Colonic mucosa (tissue), 4 donors: ENCODE measurements at regions not wholly inside any gene's neighbourhood (a gene's known extent, or its start where the extent isn't known, plus 50 kb on each side); places are given as distances from the start of the nearest gene placed in this dataset.

ENCODE experiments used
- DNase-seq: peaks from one replicate; pipeline ENCODE4 v3.0.0-alpha.2; 2020
- H3K27ac ChIP-seq: fragments of 200-600 bp; one replicate; pipeline ENCODE4 v1.8.0; 2021
- H3K27me3 ChIP-seq: fragments of 200-600 bp; one replicate; pipeline ENCODE4 v1.8.0; 2021
- H3K36me3 ChIP-seq: fragments of 200-600 bp; one replicate; pipeline ENCODE4 v1.8.0; 2021
- H3K4me1 ChIP-seq: fragments of 200-600 bp; one replicate; pipeline ENCODE4 v1.8.0; 2021; ENCODE audit warnings: mild to moderate bottlenecking
- H3K4me3 ChIP-seq: fragments of 200-600 bp; one replicate; pipeline ENCODE4 v1.8.0; 2021
- H3K9ac ChIP-seq, 2 donors: one replicate each; pipeline ENCODE4 v1.7.0; 2013; ENCODE audit warnings: control low read depth in 2 of 2, low read depth in 2 of 2, low read length in 2 of 2
- H3K9me3 ChIP-seq: fragments of 200-600 bp; one replicate; pipeline ENCODE4 v1.8.0; 2021
- intact Hi-C: fragments of 100-400 bp; cut with DNase I; formaldehyde crosslinking; loops from one replicate; pipeline ENCODE4 v1.14.1; 2022
- TF ChIP-seq, protein P1 (sequence below): fragments of 200-600 bp; IDR thresholded peaks from one replicate; pipeline ENCODE4 v1.8.0; 2022; ENCODE audit warnings: antibody characterized with exemption, mild to moderate bottlenecking
- donor health status: healthy.
- donor health status: DM: no; HTN: no; CAD: no.
- donor health status: DM: no; HTN: no; CAD: no.

DNA sequence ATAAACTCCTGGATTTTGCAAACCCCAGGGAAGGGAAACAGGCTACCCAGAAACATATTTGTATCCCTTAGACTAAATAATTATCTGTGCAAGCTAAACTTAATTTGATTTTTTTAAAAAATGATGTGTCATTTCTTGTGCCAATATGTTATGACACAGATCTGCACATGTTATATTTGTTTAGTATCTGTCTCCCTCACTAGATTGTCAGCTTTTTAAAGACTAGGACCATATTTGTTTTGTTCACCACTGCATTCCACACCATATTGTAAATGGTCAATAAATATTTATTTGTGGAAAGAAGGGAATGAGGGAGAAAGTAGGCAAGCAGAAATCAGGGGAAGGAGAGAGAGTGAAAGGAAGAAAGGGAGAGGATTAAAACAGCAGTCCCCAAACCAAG is 143.3 kb upstream of the TNPO1 start:
- Histone ChIP-seq H3K4me3 (no peak overlapping the region), H3K9me3 (no peaks in the 10 kb centered on the region), H3K36me3 (no peaks in the 10 kb centered on the region), H3K27me3 (no peaks in the 10 kb centered on the region), H3K4me1 (no peaks in the 10 kb centered on the region), H3K27ac (no peak overlapping the region), H3K9ac (no peak overlapping the region)
- TF ChIP-seq, protein P1, sequence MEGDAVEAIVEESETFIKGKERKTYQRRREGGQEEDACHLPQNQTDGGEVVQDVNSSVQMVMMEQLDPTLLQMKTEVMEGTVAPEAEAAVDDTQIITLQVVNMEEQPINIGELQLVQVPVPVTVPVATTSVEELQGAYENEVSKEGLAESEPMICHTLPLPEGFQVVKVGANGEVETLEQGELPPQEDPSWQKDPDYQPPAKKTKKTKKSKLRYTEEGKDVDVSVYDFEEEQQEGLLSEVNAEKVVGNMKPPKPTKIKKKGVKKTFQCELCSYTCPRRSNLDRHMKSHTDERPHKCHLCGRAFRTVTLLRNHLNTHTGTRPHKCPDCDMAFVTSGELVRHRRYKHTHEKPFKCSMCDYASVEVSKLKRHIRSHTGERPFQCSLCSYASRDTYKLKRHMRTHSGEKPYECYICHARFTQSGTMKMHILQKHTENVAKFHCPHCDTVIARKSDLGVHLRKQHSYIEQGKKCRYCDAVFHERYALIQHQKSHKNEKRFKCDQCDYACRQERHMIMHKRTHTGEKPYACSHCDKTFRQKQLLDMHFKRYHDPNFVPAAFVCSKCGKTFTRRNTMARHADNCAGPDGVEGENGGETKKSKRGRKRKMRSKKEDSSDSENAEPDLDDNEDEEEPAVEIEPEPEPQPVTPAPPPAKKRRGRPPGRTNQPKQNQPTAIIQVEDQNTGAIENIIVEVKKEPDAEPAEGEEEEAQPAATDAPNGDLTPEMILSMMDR, result no peak
- no peak for DNase-seq
- intact Hi-C loops, result no loop called here

DNA sequence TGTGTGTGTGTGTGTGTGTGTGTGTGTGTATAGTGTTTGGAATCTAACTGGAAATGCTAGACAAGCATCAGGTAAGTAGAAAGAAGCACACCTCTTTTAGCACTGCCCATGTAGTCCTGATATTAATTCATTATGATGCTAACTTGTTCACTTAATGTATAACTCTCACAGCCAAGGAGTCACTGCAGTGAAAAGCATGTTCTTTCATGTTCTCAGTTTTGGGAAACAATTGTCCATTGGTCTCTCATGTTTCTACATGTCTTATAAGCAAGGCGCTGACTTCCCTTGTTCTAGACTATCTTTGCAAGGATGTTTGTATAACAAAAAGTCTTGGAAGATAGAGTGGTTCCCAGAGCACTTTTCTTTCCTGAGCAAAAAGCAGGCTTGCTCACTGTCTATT is 148.8 kb upstream of the TNPO1 start:
- no peaks in the 10 kb centered on the region for H3K9me3 ChIP-seq
- no peak overlapping the region for H3K9ac ChIP-seq
- intact Hi-C loops, result no loop called here
- TF ChIP-seq, protein P1, result no peak
- H3K4me3 ChIP-seq, result no peak overlapping the region
- no peaks in the 10 kb centered on the region for H3K27me3 ChIP-seq
- H3K27ac ChIP-seq, result no peak overlapping the region
- H3K36me3 ChIP-seq, result no peaks in the 10 kb centered on the region
- no peak for DNase-seq
- H3K4me1 ChIP-seq, result no peaks in the 10 kb centered on the region

DNA sequence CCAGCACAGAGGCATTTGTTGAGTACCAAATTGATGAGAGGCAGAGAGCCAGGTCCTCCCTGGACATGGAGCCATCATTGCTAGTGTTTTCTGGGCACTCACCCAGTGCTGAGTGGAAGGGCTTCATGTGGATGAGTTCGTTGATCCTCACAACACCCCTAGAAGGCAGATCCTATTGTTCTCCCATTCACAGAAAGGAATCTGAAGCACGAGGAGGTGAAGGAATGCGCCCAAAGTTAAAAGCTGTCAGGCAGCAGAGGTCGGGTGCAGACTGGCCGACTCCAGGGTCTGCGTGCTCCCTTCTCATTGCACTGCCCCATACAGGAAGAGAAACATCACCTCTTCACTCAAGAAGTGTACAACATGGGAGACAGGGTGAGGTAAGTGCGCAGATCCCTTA is 153.5 kb upstream of the TNPO1 start:
- Histone ChIP-seq H3K27me3 (no peaks in the 10 kb centered on the region), H3K27ac (no peak overlapping the region), H3K4me1 (no peaks in the 10 kb centered on the region), H3K9ac (no peak overlapping the region), H3K36me3 (no peaks in the 10 kb centered on the region), H3K9me3 (no peaks in the 10 kb centered on the region), H3K4me3 (no peak overlapping the region)
- intact Hi-C loops, result no loop called here
- no peak for DNase-seq
- TF ChIP-seq, protein P1, result no peak

DNA sequence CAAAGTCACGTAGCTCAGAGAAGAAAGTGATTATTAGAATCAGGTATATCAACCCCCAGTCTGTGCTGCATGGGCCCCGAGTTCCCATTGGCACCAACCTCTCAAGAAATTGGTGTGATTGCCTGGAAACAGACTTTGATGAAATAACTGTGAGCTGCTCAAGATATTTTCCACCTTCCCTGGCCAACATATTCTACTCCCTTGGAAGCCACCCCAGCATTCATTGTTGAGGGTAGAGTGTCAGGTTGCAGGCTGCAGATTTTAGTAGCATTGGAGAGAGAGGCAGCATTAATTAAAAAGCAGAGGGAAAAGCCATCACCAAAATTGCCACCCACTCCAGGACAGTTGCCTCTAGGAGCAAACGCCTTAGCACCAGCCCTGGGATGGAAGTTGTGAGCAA is 154.2 kb upstream of the TNPO1 start:
- Histone ChIP-seq H3K36me3 (no peaks in the 10 kb centered on the region), H3K9ac (no peak overlapping the region), H3K4me3 (no peak overlapping the region), H3K9me3 (no peaks in the 10 kb centered on the region), H3K4me1 (no peaks in the 10 kb centered on the region), H3K27me3 (no peaks in the 10 kb centered on the region), H3K27ac (no peak overlapping the region)
- TF ChIP-seq, protein P1, result no peak
- DNase-seq, result no peak
- intact Hi-C loops, result no loop called here

DNA sequence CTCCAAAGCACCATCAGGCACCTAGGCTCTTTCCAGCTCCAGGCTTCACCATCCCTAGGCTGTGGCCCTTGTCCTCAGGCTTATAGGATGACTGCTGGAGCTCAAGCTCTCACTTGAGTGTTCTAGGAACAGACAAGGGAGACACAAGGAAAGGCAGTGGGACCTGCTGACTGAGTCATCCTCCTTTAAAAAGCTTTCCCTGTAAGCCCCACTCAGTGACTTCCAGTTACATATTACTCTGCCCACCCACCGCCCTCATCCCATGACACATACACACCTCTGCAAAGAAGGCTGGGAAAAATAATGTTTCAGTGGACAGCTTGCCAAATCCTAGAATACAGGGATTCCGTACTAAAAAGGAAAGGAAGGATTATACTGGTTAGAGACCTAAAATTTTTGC is 154.2 kb upstream of the ZNF366 start:
- Histone ChIP-seq H3K4me1 (no peaks in the 10 kb centered on the region), H3K27me3 (no peaks in the 10 kb centered on the region), H3K36me3 (no peaks in the 10 kb centered on the region), H3K4me3 (no peak overlapping the region), H3K9me3 (no peaks in the 10 kb centered on the region), H3K27ac (no peak overlapping the region), H3K9ac (no peak overlapping the region)
- TF ChIP-seq, protein P1, result no peak
- no peak for DNase-seq
- intact Hi-C loops, result no loop called here

DNA sequence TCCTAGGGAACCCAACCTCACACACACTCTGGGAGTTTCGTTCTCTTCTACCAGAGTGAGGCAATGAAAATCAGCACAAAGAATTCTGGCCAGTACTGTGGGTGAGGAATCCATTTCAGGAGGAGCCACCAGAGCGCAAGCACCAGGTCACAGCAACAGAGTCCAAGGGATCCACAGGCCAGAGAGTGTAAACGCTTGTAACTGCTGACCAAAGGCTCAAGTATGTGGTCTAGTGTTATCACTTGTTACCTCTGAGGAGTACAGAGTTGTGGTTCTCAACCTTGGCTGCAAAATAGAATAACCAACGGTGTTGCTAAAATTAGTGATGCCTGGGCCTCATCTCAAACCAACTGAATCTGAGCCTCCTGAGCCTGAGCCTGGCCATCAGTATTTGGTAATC is 152.5 kb upstream of the ZNF366 start:
- intact Hi-C loops, result no loop called here
- H3K9ac ChIP-seq, result no peak overlapping the region
- no peak for DNase-seq
- H3K4me1 ChIP-seq, result no peaks in the 10 kb centered on the region
- H3K4me3 ChIP-seq, result no peak overlapping the region
- no peaks in the 10 kb centered on the region for H3K36me3 ChIP-seq
- no peak overlapping the region for H3K27ac ChIP-seq
- no peaks in the 10 kb centered on the region for H3K27me3 ChIP-seq
- TF ChIP-seq, protein P1, result no peak
- no peaks in the 10 kb centered on the region for H3K9me3 ChIP-seq
